Astrocyte (in vitro differentiated cells and primary cell): ENCODE measurements at regions not wholly inside any gene's neighbourhood (a gene's known extent, or its start where the extent isn't known, plus 50 kb on each side); places are given as distances from the start of the nearest gene placed in this dataset.
"Not testable (repeated sequence)": the region's sequence is repeated elsewhere in the genome, so short reads cannot be mapped to it uniquely, and the experiment has no call there.

Experiments used
- DNase-seq: peaks from one replicate; pipeline ENCODE4 v3.0.0-alpha.2; 2010; ENCODE audit warnings: low read depth
- FAIRE-seq: peaks from 2 replicates; lab custom pipeline; 2011; peaks lifted over from hg19 to GRCh38; lab: Jason Lieb, UNC
- H2AFZ ChIP-seq: 2 replicates; pipeline ENCODE4 v1.6.0; 2012; ENCODE audit warnings: low read depth, low read length, inconsistent platforms
- H3K27ac ChIP-seq: 2 replicates; pipeline ENCODE4 v1.5.1; 2011; ENCODE audit warnings: low read depth, low read length, inconsistent platforms
- H3K27me3 ChIP-seq: 2 replicates; pipeline ENCODE4 v1.6.0; 2011; ENCODE audit warnings: low read length, inconsistent platforms; ENCODE audit not compliant: insufficient read depth
- H3K36me3 ChIP-seq: 2 replicates; pipeline ENCODE4 v1.5.1; 2011; ENCODE audit warnings: low read length, inconsistent platforms; ENCODE audit not compliant: insufficient read depth
- H3K4me1 ChIP-seq: 2 replicates; pipeline ENCODE4 v1.5.1; 2011; ENCODE audit warnings: low read length, inconsistent platforms; ENCODE audit not compliant: insufficient read depth
- H3K4me2 ChIP-seq: 2 replicates; pipeline ENCODE4 v1.6.0; 2012; ENCODE audit warnings: low read length, inconsistent platforms
- H3K4me3 ChIP-seq: 2 replicates; pipeline ENCODE4 v1.5.1; 2011; ENCODE audit warnings: low read depth, mild to moderate bottlenecking, low read length, inconsistent platforms; ENCODE audit not compliant: insufficient read depth
- H3K79me2 ChIP-seq: 2 replicates; pipeline ENCODE4 v1.6.0; 2012; ENCODE audit warnings: mild to moderate bottlenecking, low read length, inconsistent platforms; ENCODE audit not compliant: insufficient read depth
- H3K9ac ChIP-seq: 2 replicates; pipeline ENCODE4 v1.6.0; 2012; ENCODE audit warnings: mild to moderate bottlenecking, low read length, inconsistent platforms
- H3K9me3 ChIP-seq: 2 replicates; pipeline ENCODE4 v1.5.1; 2012; ENCODE audit warnings: low read depth, mild to moderate bottlenecking, low read length, inconsistent platforms; ENCODE audit not compliant: insufficient read depth
- H4K20me1 ChIP-seq: 2 replicates; pipeline ENCODE4 v1.6.0; 2012; ENCODE audit warnings: low read length, inconsistent platforms; ENCODE audit not compliant: insufficient read depth
- H3K27ac Mint-ChIP-seq: one replicate; pipeline ENCODE4 v1.8.0; 2021; ENCODE audit warnings: mild to moderate bottlenecking, mixed read lengths; ENCODE audit not compliant: unreplicated experiment
- H3K27me3 Mint-ChIP-seq: one replicate; pipeline ENCODE4 v1.8.0; 2021; ENCODE audit warnings: low read depth, mixed read lengths; ENCODE audit not compliant: unreplicated experiment
- H3K36me3 Mint-ChIP-seq: one replicate; pipeline ENCODE4 v1.8.0; 2021; ENCODE audit warnings: low read depth, mixed read lengths; ENCODE audit not compliant: unreplicated experiment
- H3K4me1 Mint-ChIP-seq: one replicate; pipeline ENCODE4 v1.8.0; 2021; ENCODE audit warnings: low read depth, mixed read lengths; ENCODE audit not compliant: unreplicated experiment
- H3K4me3 Mint-ChIP-seq: one replicate; pipeline ENCODE4 v1.8.0; 2021; ENCODE audit warnings: mild to moderate bottlenecking, moderate library complexity, mixed read lengths; ENCODE audit not compliant: unreplicated experiment
- H3K9me3 Mint-ChIP-seq: one replicate; pipeline ENCODE4 v1.8.0; 2021; ENCODE audit warnings: mild to moderate bottlenecking, mixed read lengths; ENCODE audit not compliant: unreplicated experiment

DNA sequence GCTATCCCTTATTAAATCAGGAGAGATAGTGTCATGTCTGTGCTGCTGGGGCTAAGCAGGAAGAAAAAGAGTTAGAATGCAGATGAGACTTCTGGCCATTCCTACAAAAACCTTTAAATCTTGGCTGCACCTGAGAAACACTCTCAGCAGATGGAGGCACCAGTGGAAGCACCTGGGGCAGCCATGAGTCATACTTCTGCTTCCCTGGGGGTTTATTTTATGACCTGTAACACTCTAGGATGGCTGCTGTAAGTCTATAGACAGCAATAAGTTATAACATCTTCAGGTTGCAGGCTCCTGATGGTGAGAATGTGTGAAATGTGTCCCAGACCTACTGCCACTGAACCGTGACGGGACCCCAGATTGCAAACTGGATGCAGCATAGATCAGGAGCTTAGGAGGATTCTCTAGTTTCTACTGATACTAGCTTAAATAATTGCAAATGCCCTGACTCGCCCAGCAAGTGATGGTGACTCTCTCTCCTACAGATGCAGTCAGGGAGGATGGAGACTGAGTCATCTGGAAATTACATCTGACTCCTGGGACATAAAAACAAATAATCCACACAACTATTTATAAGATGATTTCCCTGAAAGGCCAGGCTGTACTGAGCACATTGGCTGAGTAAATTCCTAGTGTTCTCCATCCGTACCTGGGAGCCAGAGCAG lies 479.2 kb downstream of the RPIA start:
- not testable (repeated sequence) for H3K36me3 ChIP-seq

DNA sequence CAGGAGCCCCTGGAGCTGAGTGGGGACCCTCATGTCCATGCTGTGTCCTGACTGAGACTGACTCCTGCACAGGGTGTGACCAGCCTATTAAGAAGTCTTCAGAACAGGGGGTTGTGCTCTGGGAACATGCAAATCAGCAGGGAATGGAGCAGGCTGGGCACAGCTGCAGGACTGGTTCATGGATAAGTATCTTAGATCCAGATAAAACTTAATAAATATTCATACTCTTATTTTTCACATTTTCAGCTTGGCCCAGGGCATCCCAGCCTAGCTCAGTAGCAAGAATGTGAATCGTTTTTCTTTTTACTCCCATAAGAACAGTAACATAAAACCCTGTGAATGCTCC lies 479.7 kb downstream of the RPIA start:
- H3K9ac ChIP-seq, H3K4me1 Mint-ChIP-seq, H3K4me3 ChIP-seq, H3K27ac Mint-ChIP-seq, H2AFZ ChIP-seq, FAIRE-seq, H3K27me3 Mint-ChIP-seq, H3K9me3 ChIP-seq, H3K79me2 ChIP-seq, H3K27me3 ChIP-seq, H3K36me3 Mint-ChIP-seq, H3K27ac ChIP-seq, H3K4me1 ChIP-seq, H3K9me3 Mint-ChIP-seq, DNase-seq, H3K4me2 ChIP-seq, H3K4me3 Mint-ChIP-seq, H3K36me3 ChIP-seq, H4K20me1 ChIP-seq: not testable (repeated sequence)

More for the DNA sequence above, 479.2 kb downstream of the RPIA start:
- not testable (repeated sequence) for H3K27me3 ChIP-seq, H3K27ac ChIP-seq, H3K27ac Mint-ChIP-seq, H3K36me3 Mint-ChIP-seq, H3K4me3 ChIP-seq, H3K9me3 Mint-ChIP-seq, H3K4me1 ChIP-seq, H3K9me3 ChIP-seq, H2AFZ ChIP-seq, H3K4me2 ChIP-seq, H3K9ac ChIP-seq, H3K27me3 Mint-ChIP-seq, H3K4me1 Mint-ChIP-seq, H3K4me3 Mint-ChIP-seq, H3K79me2 ChIP-seq, DNase-seq, H4K20me1 ChIP-seq, FAIRE-seq

DNA sequence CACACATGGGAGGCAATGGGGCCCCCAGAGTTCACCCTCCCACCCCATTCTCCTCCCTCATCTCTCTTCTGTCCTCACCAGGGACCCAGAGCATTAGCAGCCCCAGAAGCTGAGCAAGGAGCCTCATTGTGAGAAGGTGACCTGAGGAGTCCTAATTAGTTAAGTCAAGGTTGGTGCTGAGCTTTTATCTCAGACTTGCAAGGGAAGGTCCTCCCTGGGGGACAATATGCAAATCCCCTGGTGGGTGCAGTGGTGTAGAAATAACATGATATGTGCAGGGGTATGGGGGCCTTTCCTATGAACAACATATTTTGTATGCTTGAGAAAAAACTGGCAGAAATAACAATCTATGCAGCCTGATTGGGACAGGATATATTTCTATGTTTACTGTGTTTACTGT lies 485.5 kb downstream of the RPIA start:
- H3K9me3 ChIP-seq, H3K4me3 Mint-ChIP-seq, H3K79me2 ChIP-seq, H3K4me3 ChIP-seq, H3K9me3 Mint-ChIP-seq, H3K9ac ChIP-seq, H3K27ac ChIP-seq, H3K4me1 ChIP-seq, H3K4me1 Mint-ChIP-seq, H3K27me3 Mint-ChIP-seq, DNase-seq, FAIRE-seq, H2AFZ ChIP-seq, H3K27ac Mint-ChIP-seq, H3K27me3 ChIP-seq, H3K36me3 Mint-ChIP-seq, H3K4me2 ChIP-seq, H3K36me3 ChIP-seq, H4K20me1 ChIP-seq: not testable (repeated sequence)

DNA sequence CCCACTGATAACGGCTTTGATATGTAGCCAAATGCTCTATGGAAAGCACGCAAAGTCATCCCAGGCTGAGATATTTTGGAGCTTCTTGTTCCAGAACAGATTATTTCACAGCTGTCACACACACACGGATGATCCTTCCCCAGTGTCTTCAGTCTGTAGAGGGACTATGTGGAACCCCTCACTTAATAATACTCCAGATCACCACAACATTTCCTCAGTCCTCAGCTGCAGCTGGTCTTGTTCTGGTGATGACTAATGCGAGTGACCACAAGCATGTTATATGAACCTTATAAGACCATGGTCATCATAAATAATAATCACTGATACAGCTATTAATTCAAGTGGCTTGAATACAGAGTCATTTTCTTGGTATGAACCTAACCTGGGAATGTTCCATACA lies 490.7 kb downstream of the RPIA start:
- H3K79me2 ChIP-seq, H3K4me3 ChIP-seq, H3K9me3 Mint-ChIP-seq, H3K4me3 Mint-ChIP-seq, FAIRE-seq, H2AFZ ChIP-seq, H3K27me3 Mint-ChIP-seq, H3K36me3 Mint-ChIP-seq, H3K9ac ChIP-seq, H3K36me3 ChIP-seq, H3K27ac Mint-ChIP-seq, H4K20me1 ChIP-seq, H3K4me2 ChIP-seq, H3K4me1 Mint-ChIP-seq, H3K4me1 ChIP-seq, H3K27ac ChIP-seq, DNase-seq, H3K9me3 ChIP-seq, H3K27me3 ChIP-seq: not testable (repeated sequence)

DNA sequence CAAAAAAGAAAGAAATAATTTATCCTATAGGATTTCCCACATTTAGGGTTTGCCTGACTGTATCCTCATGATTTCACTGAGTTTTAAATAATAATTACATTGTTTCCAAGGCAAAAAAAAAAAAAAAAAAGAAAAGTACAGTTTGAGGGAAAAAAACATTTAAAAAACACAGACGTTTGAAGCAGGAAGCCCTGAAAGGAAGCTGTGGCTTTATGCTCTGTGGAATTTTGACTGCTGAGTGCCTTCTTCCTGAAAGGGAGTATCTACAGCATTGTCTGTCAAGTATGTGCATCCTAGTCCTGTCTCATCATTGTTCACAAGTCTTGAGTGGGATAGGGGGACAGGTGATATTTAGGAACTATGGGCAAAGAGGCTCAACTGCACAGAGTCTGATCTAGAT lies 493.3 kb downstream of the RPIA start:
- not testable (repeated sequence) for H3K4me1 Mint-ChIP-seq, H4K20me1 ChIP-seq, H3K27me3 Mint-ChIP-seq, FAIRE-seq, H3K4me3 Mint-ChIP-seq, H3K27ac ChIP-seq, H3K27me3 ChIP-seq, H3K4me2 ChIP-seq, DNase-seq, H3K9me3 ChIP-seq, H3K9me3 Mint-ChIP-seq, H3K4me1 ChIP-seq, H3K9ac ChIP-seq, H3K36me3 ChIP-seq, H3K27ac Mint-ChIP-seq, H3K79me2 ChIP-seq, H3K4me3 ChIP-seq, H3K36me3 Mint-ChIP-seq, H2AFZ ChIP-seq

DNA sequence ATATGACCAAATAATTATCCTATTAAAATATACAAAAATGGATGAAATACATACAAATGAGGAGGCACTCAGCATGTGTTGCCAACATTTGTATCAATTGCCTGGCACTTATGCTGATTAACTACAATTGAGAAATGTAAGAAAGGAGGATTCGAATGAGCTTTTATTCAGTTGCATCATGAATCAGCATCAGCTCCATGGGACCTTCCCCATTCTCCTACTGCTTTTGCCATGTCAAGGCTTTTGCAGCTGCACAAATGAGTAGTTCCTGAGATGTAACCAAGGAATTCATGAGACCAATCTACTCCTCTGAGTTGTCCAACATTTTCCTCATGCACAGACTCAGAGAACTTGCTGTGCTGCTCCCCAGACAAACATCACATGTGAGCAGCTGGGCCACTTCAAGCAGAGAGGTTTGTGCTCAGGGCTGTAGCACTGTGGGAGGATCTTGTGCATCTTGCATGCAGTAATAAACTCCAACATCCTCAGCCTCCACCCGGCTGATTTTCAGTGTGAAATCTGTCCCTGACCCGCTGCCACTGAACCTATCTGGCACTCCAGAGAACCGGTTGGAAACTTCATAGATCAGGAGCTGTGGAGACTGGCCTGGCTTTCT lies 504.3 kb downstream of the RPIA start:
- H3K79me2 ChIP-seq, H3K9ac ChIP-seq, H3K4me1 ChIP-seq, H2AFZ ChIP-seq, H3K36me3 ChIP-seq, H4K20me1 ChIP-seq, H3K36me3 Mint-ChIP-seq, H3K4me2 ChIP-seq, DNase-seq, H3K27ac ChIP-seq, H3K9me3 Mint-ChIP-seq, H3K27me3 ChIP-seq, H3K4me3 Mint-ChIP-seq, H3K27me3 Mint-ChIP-seq, FAIRE-seq, H3K27ac Mint-ChIP-seq, H3K9me3 ChIP-seq, H3K4me3 ChIP-seq, H3K4me1 Mint-ChIP-seq: not testable (repeated sequence)
